Esophagus squamous epithelium (tissue), 4 donors: ENCODE measurements at regions not wholly inside any gene's neighbourhood (a gene's known extent, or its start where the extent isn't known, plus 50 kb on each side); places are given as distances from the start of the nearest gene placed in this dataset.

Experiments used
- POLR2A ChIP-seq, 4 donors: fragments of 450-650 bp; IDR thresholded peaks; one replicate each; pipeline ENCODE4 v1.6.1; 2017; ENCODE audit warnings: antibody characterized with exemption in 4 of 4, mild to moderate bottlenecking in 4 of 4, moderate library complexity in 3 of 4
- TF ChIP-seq, protein P1 (sequence below), 6 experiments: fragments of 450-650 bp in 4 of 6; fragments of 200-600 bp in 2 of 6; sonication (generic) in 2 of 6; IDR thresholded peaks; one replicate each; pipeline ENCODE4 v1.5.1; 2016 to 2019; ENCODE audit warnings: antibody characterized with exemption in 6 of 6, mild to moderate bottlenecking in 4 of 6, moderate library complexity in 4 of 6

DNA sequence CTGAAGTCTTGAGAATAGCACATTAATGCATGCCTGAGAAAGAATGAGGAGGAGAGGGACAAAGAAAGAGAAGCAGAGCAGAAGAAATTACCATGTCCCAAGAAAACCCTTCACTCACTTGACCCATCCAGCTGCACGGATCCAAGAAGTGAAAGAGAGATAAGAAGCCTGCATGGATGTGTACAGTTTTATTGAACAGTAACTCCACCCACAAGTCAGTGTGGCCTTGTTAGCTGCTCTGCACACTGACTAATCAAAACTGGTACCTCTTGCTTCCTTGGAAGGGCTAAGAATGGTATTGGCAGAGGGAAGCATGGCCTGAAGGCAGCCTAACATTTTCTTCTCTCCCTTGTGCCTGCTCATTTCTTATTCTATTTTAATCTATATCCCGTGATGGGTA is 163.9 kb downstream of the SLC7A11 start:
- TF ChIP-seq, protein P1, sequence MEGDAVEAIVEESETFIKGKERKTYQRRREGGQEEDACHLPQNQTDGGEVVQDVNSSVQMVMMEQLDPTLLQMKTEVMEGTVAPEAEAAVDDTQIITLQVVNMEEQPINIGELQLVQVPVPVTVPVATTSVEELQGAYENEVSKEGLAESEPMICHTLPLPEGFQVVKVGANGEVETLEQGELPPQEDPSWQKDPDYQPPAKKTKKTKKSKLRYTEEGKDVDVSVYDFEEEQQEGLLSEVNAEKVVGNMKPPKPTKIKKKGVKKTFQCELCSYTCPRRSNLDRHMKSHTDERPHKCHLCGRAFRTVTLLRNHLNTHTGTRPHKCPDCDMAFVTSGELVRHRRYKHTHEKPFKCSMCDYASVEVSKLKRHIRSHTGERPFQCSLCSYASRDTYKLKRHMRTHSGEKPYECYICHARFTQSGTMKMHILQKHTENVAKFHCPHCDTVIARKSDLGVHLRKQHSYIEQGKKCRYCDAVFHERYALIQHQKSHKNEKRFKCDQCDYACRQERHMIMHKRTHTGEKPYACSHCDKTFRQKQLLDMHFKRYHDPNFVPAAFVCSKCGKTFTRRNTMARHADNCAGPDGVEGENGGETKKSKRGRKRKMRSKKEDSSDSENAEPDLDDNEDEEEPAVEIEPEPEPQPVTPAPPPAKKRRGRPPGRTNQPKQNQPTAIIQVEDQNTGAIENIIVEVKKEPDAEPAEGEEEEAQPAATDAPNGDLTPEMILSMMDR (IDR thresholded peaks at IDR 0.05), result no peak
- TF ChIP-seq POLR2A (IDR thresholded peaks at IDR 0.05), result no peak
